Lung (tissue), 11 donors: ENCODE measurements at regions not wholly inside any gene's neighbourhood (a gene's known extent, or its start where the extent isn't known, plus 50 kb on each side); places are given as distances from the start of the nearest gene placed in this dataset.

Experiments used
- ATAC-seq: fragments of 200-7000 bp; cut with Tn5 transposase; one replicate; pipeline ENCODE4 v1.9.1; 2020; ENCODE audit warnings: moderate number of reproducible peaks; ENCODE audit not compliant: insufficient read depth, low FRiP score
- DNase-seq, 3 donors: peaks; one replicate each; pipeline ENCODE4 v3.0.0-alpha.2; 2013 to 2017
- H3K27ac ChIP-seq, 2 donors: one replicate each; pipeline ENCODE4 v1.5.1; 2013; ENCODE audit warnings: mild to moderate bottlenecking in 2 of 2, moderate library complexity in 2 of 2, control low read depth in 1 of 2, inconsistent platforms in 1 of 2, low read depth in 1 of 2, low read length in 1 of 2
- H3K27me3 ChIP-seq, 3 donors: one replicate each; pipeline ENCODE4 v1.5.1; 2013; ENCODE audit warnings: low read length in 2 of 3; ENCODE audit not compliant: control insufficient read depth in 3 of 3, insufficient read depth in 3 of 3
- H3K36me3 ChIP-seq, 4 donors: one replicate each; pipeline ENCODE4 v1.5.1; 2013; ENCODE audit warnings: low read length in 4 of 4, mild to moderate bottlenecking in 1 of 4, moderate library complexity in 1 of 4; ENCODE audit not compliant: control insufficient read depth in 4 of 4, insufficient read depth in 4 of 4
- H3K4me1 ChIP-seq, 5 donors: one replicate each; pipeline ENCODE4 v1.5.1; 2013; ENCODE audit warnings: low read length in 5 of 5, mild to moderate bottlenecking in 2 of 5, moderate library complexity in 1 of 5; ENCODE audit not compliant: control insufficient read depth in 5 of 5, insufficient read depth in 5 of 5
- H3K4me3 ChIP-seq: one replicate; pipeline ENCODE4 v1.5.1; 2013; ENCODE audit warnings: mild to moderate bottlenecking, control low read depth, moderate library complexity
- H3K9ac ChIP-seq, 2 donors: one replicate each; pipeline ENCODE4 v1.5.1; 2013; ENCODE audit warnings: low read length in 2 of 2, control low read depth in 1 of 2; ENCODE audit not compliant: insufficient read depth in 1 of 2
- H3K9me3 ChIP-seq, 4 donors: one replicate each; pipeline ENCODE4 v1.5.1; 2013; ENCODE audit warnings: low read length in 3 of 4, mild to moderate bottlenecking in 1 of 4, moderate library complexity in 1 of 4; ENCODE audit not compliant: control insufficient read depth in 4 of 4, insufficient read depth in 3 of 4
- CTCF ChIP-seq: IDR thresholded peaks from 2 replicates; pipeline ENCODE4 v1.5.1; 2012; ENCODE audit warnings: mild to moderate bottlenecking; ENCODE audit errors: control extremely low read depth, extremely low read depth
- WGBS, 2 donors: extraction: QIAGEN DNeasy Blood & Tissue Kit; methylation state at CpG; one replicate each; pipeline ENCODE4 v1.1.7; 2013; 5-methylcytosine and 5-hydroxymethylcytosine counted together
- donor health status: control.
- donor health status: control.
- donor health status: Bipolar disorder and iron deficiency.
- donor health status: healthy.
- donor health status: DM: yes; HTN: yes; CAD: no.

- Histone ChIP-seq H3K36me3 (no peaks in the 10 kb centered on the region), H3K4me3 (no peak overlapping the region), H3K9me3 (no peaks in the 10 kb centered on the region), H3K9ac (no peak overlapping the region), H3K27me3 (peaks cover 0 to 28% (median 0%) of the 10 kb centered on the region in 3 donors), H3K27ac (no peak overlapping the region), H3K4me1 (peaks cover 0 to 7% (median 0%) of the 10 kb centered on the region in 5 donors)
- TF ChIP-seq CTCF = no peak
- 78% methylated on average over 7 of the region's 7 CpGs for WGBS, 2 donors
- ATAC-seq (no peak), DNase-seq (no peak)
These were observed 144.3 kb upstream of the MYOCD start for GRCh38 chr17:12521416-12521815.

DNA sequence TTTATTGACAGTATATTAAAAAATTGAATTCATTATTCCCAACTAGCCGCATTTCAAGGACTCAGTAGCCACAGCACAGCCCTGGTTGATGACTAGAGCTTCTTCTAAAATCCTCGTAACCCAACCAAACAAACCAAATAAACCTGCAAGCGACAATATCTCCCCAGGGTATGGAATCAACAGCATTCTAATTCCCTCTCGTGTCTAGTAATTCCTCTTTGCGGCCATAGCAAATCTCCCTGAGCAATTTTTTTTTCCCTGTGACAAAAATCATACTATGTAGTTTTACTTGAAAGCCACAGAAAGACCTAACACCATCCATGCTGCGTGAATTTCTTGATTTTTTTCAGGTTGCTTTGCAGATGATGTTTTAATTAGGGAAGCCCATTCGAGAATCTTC lies 143.4 kb upstream of the MYOCD start:
- H3K9me3 ChIP-seq = no peaks in the 10 kb centered on the region
- H3K27ac ChIP-seq = no peak overlapping the region
- peaks cover 0 to 7% (median 0%) of the 10 kb centered on the region in 5 donors for H3K4me1 ChIP-seq
- H3K36me3 ChIP-seq = no peaks in the 10 kb centered on the region
- no peak overlapping the region for H3K4me3 ChIP-seq
- H3K9ac ChIP-seq = no peak overlapping the region
- no peak for ATAC-seq
- no peak for DNase-seq
- WGBS, 2 donors = 70 to 76% methylated on average over 7 of the region's 7 CpGs
- peaks cover 0 to 29% (median 0%) of the 10 kb centered on the region in 3 donors for H3K27me3 ChIP-seq
- TF ChIP-seq CTCF = no peak

DNA sequence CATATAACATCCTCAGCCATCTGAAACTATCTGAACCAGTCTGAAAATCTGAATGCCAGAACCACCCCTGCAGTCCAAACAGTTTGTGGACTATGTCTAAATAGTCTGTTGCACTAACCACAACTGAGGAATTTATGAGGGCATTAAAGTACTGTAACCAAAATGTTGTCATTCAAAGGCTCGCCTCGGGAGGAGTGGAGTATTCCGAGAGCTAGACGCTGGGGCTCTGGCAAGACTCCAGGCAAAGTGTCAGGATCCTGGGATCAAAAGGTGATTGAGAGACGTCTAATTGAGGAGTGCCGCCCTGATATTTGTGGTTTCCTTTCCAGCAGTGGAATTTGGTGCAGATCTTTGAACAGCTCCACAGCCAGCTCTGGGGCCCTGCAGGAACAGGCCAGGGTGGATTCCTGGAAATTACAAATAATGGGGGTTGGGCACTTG lies 142.9 kb upstream of the MYOCD start:
- H3K36me3 ChIP-seq = no peaks in the 10 kb centered on the region
- DNase-seq = peak; percentile 75 to 82 (median 76)
- no peak for TF ChIP-seq CTCF
- peaks cover 0 to 24% (median 0%) of the 10 kb centered on the region in 3 donors for H3K27me3 ChIP-seq
- no peaks in the 10 kb centered on the region for H3K9me3 ChIP-seq
- 15 to 17% methylated on average over 6 of the region's 6 CpGs for WGBS, 2 donors
- H3K9ac ChIP-seq = no peak overlapping the region
- peaks cover 0 to 7% (median 0%) of the 10 kb centered on the region in 5 donors for H3K4me1 ChIP-seq
- no peak overlapping the region for H3K27ac ChIP-seq
- H3K4me3 ChIP-seq = no peak overlapping the region
- no peak for ATAC-seq

GRCh38 chr17:12523244-12523643 lies 142.4 kb upstream of the MYOCD start:
- no peaks in the 10 kb centered on the region for H3K36me3 ChIP-seq
- DNase-seq = no peak
- peaks cover 0 to 22% (median 0%) of the 10 kb centered on the region in 3 donors for H3K27me3 ChIP-seq
- no peak for TF ChIP-seq CTCF
- H3K4me1 ChIP-seq = peaks cover 0 to 7% (median 0%) of the 10 kb centered on the region in 5 donors
- no peak overlapping the region for H3K27ac ChIP-seq
- no peak overlapping the region for H3K9ac ChIP-seq
- 73 to 80% methylated on average over 5 of the region's 5 CpGs for WGBS, 2 donors
- H3K9me3 ChIP-seq = no peaks in the 10 kb centered on the region
- H3K4me3 ChIP-seq = no peak overlapping the region
- ATAC-seq = no peak
